GM04504 (cell line): ENCODE measurements at regions not wholly inside any gene's neighbourhood (a gene's known extent, or its start where the extent isn't known, plus 50 kb on each side); places are given as distances from the start of the nearest gene placed in this dataset.
"Not testable (repeated sequence)": the region's sequence is repeated elsewhere in the genome, so short reads cannot be mapped to it uniquely, and the experiment has no call there.

Experiments
- DNase-seq: peaks from one replicate; pipeline ENCODE4 v3.0.0-alpha.2; 2012; ENCODE audit warnings: low read depth

GRCh38 chr6:15827496-15828255, 164.8 kb upstream of the DTNBP1 start:
- DNase-seq: no peak

- no peak for DNase-seq
These were observed 164.0 kb upstream of the DTNBP1 start for GRCh38 chr6:15826814-15827318.

- no peak for DNase-seq
These were observed 162.6 kb upstream of the DTNBP1 start for GRCh38 chr6:15825332-15825930.

- no peak for DNase-seq
These were observed 162.0 kb upstream of the DTNBP1 start for GRCh38 chr6:15824811-15825210.

- no peak for DNase-seq
These were observed 161.1 kb upstream of the DTNBP1 start for GRCh38 chr6:15823838-15824414.

GRCh38 chr6:15822835-15823234, 160.0 kb upstream of the DTNBP1 start:
- no peak for DNase-seq

- DNase-seq: no peak
These were observed 157.0 kb upstream of the DTNBP1 start for GRCh38 chr6:15819841-15820240.

- DNase-seq: no peak
These were observed 156.4 kb upstream of the DTNBP1 start for GRCh38 chr6:15819226-15819625.

- no peak for DNase-seq
These were observed 155.7 kb upstream of the DTNBP1 start for GRCh38 chr6:15818491-15818890.

- DNase-seq: no peak
These were observed 155.2 kb upstream of the DTNBP1 start for GRCh38 chr6:15818044-15818443.

- DNase-seq: no peak
These were observed 154.3 kb upstream of the DTNBP1 start for GRCh38 chr6:15817100-15817499.

GRCh38 chr6:15816661-15817060, 153.8 kb upstream of the DTNBP1 start:
- no peak for DNase-seq

GRCh38 chr6:15813698-15814097, 150.9 kb upstream of the DTNBP1 start:
- DNase-seq: not testable (repeated sequence)

GRCh38 chr6:15811107-15811506, 148.3 kb upstream of the DTNBP1 start:
- no peak for DNase-seq

- no peak for DNase-seq
These were observed 147.8 kb upstream of the DTNBP1 start for GRCh38 chr6:15810618-15811017.

- no peak for DNase-seq
These were observed 146.5 kb upstream of the DTNBP1 start for GRCh38 chr6:15809367-15809766.

GRCh38 chr6:15804164-15805154, 141.6 kb upstream of the DTNBP1 start:
- no peak for DNase-seq

- no peak for DNase-seq
These were observed 139.6 kb upstream of the DTNBP1 start for GRCh38 chr6:15802466-15802865.

- DNase-seq: no peak
These were observed 139.1 kb upstream of the DTNBP1 start for GRCh38 chr6:15801912-15802311.

- no peak for DNase-seq
These were observed 138.2 kb upstream of the DTNBP1 start for GRCh38 chr6:15800841-15801617.

- DNase-seq: no peak
These were observed 135.9 kb upstream of the DTNBP1 start for GRCh38 chr6:15798533-15799255.
